H9 (cell line): ENCODE measurements at regions not wholly inside any gene's neighbourhood (a gene's known extent, or its start where the extent isn't known, plus 50 kb on each side); places are given as distances from the start of the nearest gene placed in this dataset.

Experiments
- DNase-seq: peaks from one replicate; pipeline ENCODE4 v3.0.0-alpha.2; 2017
- H2AFZ ChIP-seq: one replicate; pipeline ENCODE4 v1.6.1; 2013; ENCODE audit warnings: mild to moderate bottlenecking, low read length, control low read depth, moderate library complexity
- H2AK5ac ChIP-seq: 2 replicates; pipeline ENCODE4 v1.6.1; 2013; ENCODE audit warnings: low read length, control low read depth, mixed read lengths; ENCODE audit not compliant: insufficient read length
- H2BK120ac ChIP-seq: one replicate; pipeline ENCODE4 v1.6.1; 2013; ENCODE audit warnings: low read depth, mild to moderate bottlenecking, low read length, control low read depth, inconsistent platforms; ENCODE audit not compliant: poor library complexity, severe bottlenecking
- H2BK12ac ChIP-seq: 2 replicates; pipeline ENCODE4 v1.6.1; 2013; ENCODE audit warnings: low read length, control low read depth, mixed read lengths, low read depth; ENCODE audit not compliant: insufficient read length
- H2BK15ac ChIP-seq: 2 replicates; pipeline ENCODE4 v1.6.1; 2013; ENCODE audit warnings: low read depth, low read length, control low read depth
- H2BK20ac ChIP-seq: one replicate; pipeline ENCODE4 v1.6.1; 2013; ENCODE audit warnings: low read depth, mild to moderate bottlenecking, low read length, control low read depth, inconsistent platforms; ENCODE audit not compliant: poor library complexity, severe bottlenecking
- H2BK5ac ChIP-seq: 2 replicates; pipeline ENCODE4 v1.6.1; 2013; ENCODE audit warnings: low read length, control low read depth, mixed read lengths; ENCODE audit not compliant: insufficient read length
- H3K14ac ChIP-seq: 2 replicates; pipeline ENCODE4 v1.6.1; 2013; ENCODE audit warnings: low read length, control low read depth; ENCODE audit not compliant: insufficient read depth
- H3K18ac ChIP-seq: 2 replicates; pipeline ENCODE4 v1.6.1; 2013; ENCODE audit warnings: low read depth, mild to moderate bottlenecking, mixed read lengths, low read length, control low read depth; ENCODE audit not compliant: insufficient read length
- H3K23ac ChIP-seq: 2 replicates; pipeline ENCODE4 v1.6.1; 2013; ENCODE audit warnings: low read length, control low read depth, mixed read lengths, low read depth; ENCODE audit not compliant: insufficient read length
- H3K23me2 ChIP-seq: 2 replicates; pipeline ENCODE4 v1.6.1; 2013; ENCODE audit warnings: low read depth, mild to moderate bottlenecking, mixed read lengths, low read length, control low read depth; ENCODE audit not compliant: insufficient read length, poor library complexity, severe bottlenecking
- H3K27ac ChIP-seq: 2 replicates; pipeline ENCODE4 v1.5.1; 2013; ENCODE audit warnings: low read length, control low read depth, mixed read lengths, low read depth; ENCODE audit not compliant: insufficient read length
- H3K27me3 ChIP-seq: 2 replicates; pipeline ENCODE4 v1.6.1; 2013; ENCODE audit warnings: low read length, control low read depth, inconsistent platforms; ENCODE audit not compliant: insufficient read depth
- H3K4ac ChIP-seq: 2 replicates; pipeline ENCODE4 v1.6.1; 2013; ENCODE audit warnings: low read depth, mild to moderate bottlenecking, control low read depth, inconsistent platforms, low read length, moderate library complexity
- H3K4me1 ChIP-seq: 2 replicates; pipeline ENCODE4 v1.6.1; 2013; ENCODE audit warnings: low read length, control low read depth, inconsistent platforms; ENCODE audit not compliant: insufficient read depth
- H3K4me2 ChIP-seq: 2 replicates; pipeline ENCODE4 v1.6.1; 2013; ENCODE audit warnings: low read length, control low read depth, mixed read lengths; ENCODE audit not compliant: insufficient read length, insufficient read depth
- H3K56ac ChIP-seq: 2 replicates; pipeline ENCODE4 v1.6.1; 2013; ENCODE audit warnings: low read depth, mild to moderate bottlenecking, mixed read lengths, low read length, control low read depth; ENCODE audit not compliant: insufficient read length
- H3K79me1 ChIP-seq: 2 replicates; pipeline ENCODE4 v1.6.1; 2013; ENCODE audit warnings: low read depth, mild to moderate bottlenecking, moderate library complexity, low read length, control low read depth, inconsistent platforms; ENCODE audit not compliant: insufficient read depth, poor library complexity, severe bottlenecking
- H3K79me2 ChIP-seq: 2 replicates; pipeline ENCODE4 v1.6.1; 2013; ENCODE audit warnings: low read length, control low read depth, inconsistent platforms; ENCODE audit not compliant: insufficient read depth
- H3K9ac ChIP-seq: 2 replicates; pipeline ENCODE4 v1.6.1; 2013; ENCODE audit warnings: low read length, control low read depth, mixed read lengths; ENCODE audit not compliant: insufficient read length; ENCODE audit errors: extremely low read depth
- H3K9me3 ChIP-seq: one replicate; pipeline ENCODE4 v1.6.1; 2013; ENCODE audit warnings: low read depth, low read length, inconsistent platforms; ENCODE audit not compliant: control insufficient read depth
- H3T11ph ChIP-seq: one replicate; pipeline ENCODE4 v1.6.1; 2013; ENCODE audit warnings: mild to moderate bottlenecking, low read length, control low read depth, inconsistent platforms
- H4K20me1 ChIP-seq: one replicate; pipeline ENCODE4 v1.6.1; 2013; ENCODE audit not compliant: control insufficient read depth, insufficient read length, insufficient read depth
- H4K5ac ChIP-seq: 2 replicates; pipeline ENCODE4 v1.6.1; 2013; ENCODE audit warnings: low read depth, mild to moderate bottlenecking, mixed read lengths, low read length, control low read depth; ENCODE audit not compliant: insufficient read length
- H4K8ac ChIP-seq: replicated peaks from 2 replicates; pipeline ENCODE4 v1.6.1; 2013; ENCODE audit warnings: low read length, control low read depth, mixed read lengths, low read depth; ENCODE audit not compliant: insufficient read length
- H4K91ac ChIP-seq: 2 replicates; pipeline ENCODE4 v1.6.1; 2013; ENCODE audit warnings: low read depth, mild to moderate bottlenecking, moderate library complexity, mixed read lengths, low read length, control low read depth; ENCODE audit not compliant: insufficient read length
- H3K27ac Mint-ChIP-seq, 3 experiments: 2 replicates in 2 of 3; 3 replicates in 1 of 3; pipeline ENCODE4 v1.8.0; 2020 to 2021; ENCODE audit warnings: mixed read lengths in 3 of 3, mild to moderate bottlenecking in 1 of 3, moderate library complexity in 1 of 3
- H3K27me3 Mint-ChIP-seq: 2 replicates; pipeline ENCODE4 v1.8.0; 2021; ENCODE audit warnings: low read depth, mild to moderate bottlenecking, moderate library complexity, mixed read lengths
- H3K36me3 Mint-ChIP-seq, 3 experiments: 2 replicates in 2 of 3; 3 replicates in 1 of 3; pipeline ENCODE4 v1.8.0; 2020 to 2021; ENCODE audit warnings: low read depth in 3 of 3, mixed read lengths in 3 of 3; ENCODE audit not compliant: insufficient read depth in 1 of 3
- H3K4me1 Mint-ChIP-seq, 2 experiments: 2 replicates each; pipeline ENCODE4 v1.8.0; 2020; ENCODE audit warnings: mixed read lengths in 2 of 2
- H3K4me3 Mint-ChIP-seq, 2 experiments: 2 replicates in 1 of 2; 3 replicates in 1 of 2; pipeline ENCODE4 v1.8.0; 2020 to 2021; ENCODE audit warnings: mild to moderate bottlenecking in 2 of 2, mixed read lengths in 2 of 2, moderate library complexity in 1 of 2
- H3K9me3 Mint-ChIP-seq, 2 experiments: 2 replicates in 1 of 2; 3 replicates in 1 of 2; pipeline ENCODE4 v1.8.0; 2020; ENCODE audit warnings: mild to moderate bottlenecking in 2 of 2, mixed read lengths in 2 of 2, moderate library complexity in 1 of 2
- CTCF ChIP-seq: fragments of 200-600 bp; sonication (generic); conservative IDR thresholded peaks from 3 replicates; pipeline ENCODE4 v1.8.0; 2021; ENCODE audit warnings: antibody characterized with exemption, mild to moderate bottlenecking
- WGBS: extraction: QIAGEN DNeasy Blood & Tissue Kit; methylation state at CpG from one replicate; pipeline ENCODE4 v1.1.7; 2013; ENCODE audit warnings: missing lambda C conversion rate, low lambda C conversion rate, mixed read lengths; ENCODE audit not compliant: insufficient read length; ENCODE audit errors: extremely low coverage; 5-methylcytosine and 5-hydroxymethylcytosine counted together

- Histone ChIP-seq H4K5ac (no peak overlapping the region), H3T11ph (no peak overlapping the region), H3K23me2 (no peaks in the 10 kb centered on the region), H3K27ac (no peak overlapping the region), H2AK5ac (no peak overlapping the region), H3K4me1 (peaks cover 10% of the 10 kb centered on the region; the same call in 1 of the 2 replicates), H2BK20ac (no peak overlapping the region), H3K79me1 (no peaks in the 10 kb centered on the region), H2BK5ac (no peak overlapping the region), H2AFZ (no peak overlapping the region), H3K4me2 (no peak overlapping the region), H3K23ac (no peak overlapping the region), H2BK12ac (no peak overlapping the region), H4K8ac (no peak overlapping the region), H3K27me3 (no peaks in the 10 kb centered on the region), H3K9me3 (no peaks in the 10 kb centered on the region), H3K9ac (no peak overlapping the region), H3K56ac (no peak overlapping the region), H2BK15ac (no peak overlapping the region), H3K79me2 (no peaks in the 10 kb centered on the region), H3K18ac (no peak overlapping the region), H4K91ac (no peak overlapping the region), H3K4ac (no peak overlapping the region), H4K20me1 (no peaks in the 10 kb centered on the region), H3K14ac (no peak overlapping the region), H2BK120ac (no peak overlapping the region)
- no peak for DNase-seq
- no peak overlapping the region for H3K4me3 Mint-ChIP-seq
- H3K36me3 Mint-ChIP-seq: no peaks in the 10 kb centered on the region
- WGBS: no CpG with 5 or more reads among the region's 3 CpGs
- TF ChIP-seq CTCF: no peak
- no peaks in the 10 kb centered on the region for H3K27me3 Mint-ChIP-seq
- no peaks in the 10 kb centered on the region for H3K9me3 Mint-ChIP-seq
- peak overlapping the region in 1 of 3 experiments; percentile 58; a peak in 1 of 7 replicates for H3K27ac Mint-ChIP-seq
- peaks cover 28 to 38% of the 10 kb centered on the region in 2 experiments for H3K4me1 Mint-ChIP-seq
These were observed 636.0 kb upstream of the MMS22L start for GRCh38 chr6:97919046-97919445.
